HG03045 (cell line): ENCODE measurements at regions not wholly inside any gene's neighbourhood (a gene's known extent, or its start where the extent isn't known, plus 50 kb on each side); places are given as distances from the start of the nearest gene placed in this dataset.
"Not testable (repeated sequence)": the region's sequence is repeated elsewhere in the genome, so short reads cannot be mapped to it uniquely, and the experiment has no call there.

Source experiments
- ATAC-seq: cut with Tn5 transposase; IDR thresholded peaks from one replicate; pipeline ENCODE4 v1.9.1; 2021; ENCODE audit warnings: mild to moderate bottlenecking, moderate library complexity; ENCODE audit not compliant: unreplicated experiment

DNA sequence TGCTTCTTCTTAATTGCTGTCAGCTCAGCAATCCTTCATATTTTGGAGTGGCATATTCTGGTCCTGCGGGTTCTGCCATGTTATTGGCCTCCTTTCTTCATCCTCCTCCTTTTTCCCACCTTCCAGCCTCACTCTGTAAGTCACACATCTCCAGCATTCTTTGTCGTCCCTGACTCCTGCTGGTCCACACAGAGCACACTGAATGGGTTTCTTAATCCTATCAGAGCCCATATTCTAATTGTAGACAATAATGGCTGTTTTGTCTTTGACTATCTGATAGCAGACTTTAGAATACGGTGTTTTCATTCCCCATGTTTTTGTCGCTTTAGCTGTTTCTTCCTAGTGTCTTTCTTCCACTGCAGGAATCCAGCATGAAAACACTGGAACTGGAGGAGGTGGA is 389.6 kb downstream of the REEP3 start:
- no peak for ATAC-seq

- no peak for ATAC-seq
These were observed 394.0 kb downstream of the REEP3 start for GRCh38 chr10:63915240-63915639.

DNA sequence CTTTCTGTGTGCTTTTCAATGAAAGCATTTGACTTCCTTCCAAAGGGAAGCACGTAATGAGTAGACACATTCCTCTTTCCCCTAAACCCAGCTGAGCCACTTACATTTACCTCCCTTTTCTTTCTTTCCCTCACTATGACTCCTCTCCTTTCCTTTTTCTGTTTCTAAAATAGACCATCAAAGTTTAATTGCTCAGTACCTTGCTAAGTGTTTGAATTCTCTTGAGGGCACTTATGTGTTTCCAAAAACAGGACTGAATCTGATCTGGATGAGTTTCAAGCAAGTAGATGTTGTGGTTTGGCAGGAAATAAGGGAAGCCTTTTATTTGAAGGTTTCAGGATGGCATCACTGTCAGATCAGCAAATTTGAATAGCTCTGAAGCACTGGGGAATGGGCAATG is 396.2 kb downstream of the REEP3 start:
- ATAC-seq, result no peak

GRCh38 chr10:63919575-63920279 is 398.5 kb downstream of the REEP3 start:
- ATAC-seq, result no peak

GRCh38 chr10:63920926-63921325 is 399.7 kb downstream of the REEP3 start:
- ATAC-seq, result no peak

DNA sequence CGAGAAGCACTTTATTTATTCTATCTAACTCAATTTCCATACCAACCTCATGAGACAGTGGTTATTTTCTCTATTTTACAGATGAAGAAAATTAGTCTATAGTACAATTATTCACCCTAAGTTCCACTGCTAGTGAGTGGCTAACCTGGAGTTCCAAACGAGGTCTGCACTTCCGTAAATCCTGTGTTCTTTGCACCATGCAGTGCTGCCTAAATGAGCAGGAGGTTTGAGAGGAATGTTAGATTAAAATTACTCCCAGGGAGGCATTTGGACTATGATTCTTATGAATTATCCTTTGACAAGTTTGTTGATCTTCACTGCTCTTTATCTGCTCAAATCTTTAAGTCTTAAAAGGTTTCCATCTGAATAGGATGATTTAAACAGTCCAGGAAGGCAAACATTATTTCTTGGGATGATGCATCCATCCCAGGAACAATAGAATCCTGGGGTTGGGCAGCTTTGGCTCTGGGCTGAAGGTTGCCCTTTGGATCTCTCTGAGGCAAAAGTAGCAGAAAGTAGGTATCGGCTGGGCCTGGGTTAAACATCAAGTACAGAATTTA is 400.8 kb downstream of the REEP3 start:
- no peak for ATAC-seq

GRCh38 chr10:63922468-63923284 is 401.5 kb downstream of the REEP3 start:
- no peak for ATAC-seq

DNA sequence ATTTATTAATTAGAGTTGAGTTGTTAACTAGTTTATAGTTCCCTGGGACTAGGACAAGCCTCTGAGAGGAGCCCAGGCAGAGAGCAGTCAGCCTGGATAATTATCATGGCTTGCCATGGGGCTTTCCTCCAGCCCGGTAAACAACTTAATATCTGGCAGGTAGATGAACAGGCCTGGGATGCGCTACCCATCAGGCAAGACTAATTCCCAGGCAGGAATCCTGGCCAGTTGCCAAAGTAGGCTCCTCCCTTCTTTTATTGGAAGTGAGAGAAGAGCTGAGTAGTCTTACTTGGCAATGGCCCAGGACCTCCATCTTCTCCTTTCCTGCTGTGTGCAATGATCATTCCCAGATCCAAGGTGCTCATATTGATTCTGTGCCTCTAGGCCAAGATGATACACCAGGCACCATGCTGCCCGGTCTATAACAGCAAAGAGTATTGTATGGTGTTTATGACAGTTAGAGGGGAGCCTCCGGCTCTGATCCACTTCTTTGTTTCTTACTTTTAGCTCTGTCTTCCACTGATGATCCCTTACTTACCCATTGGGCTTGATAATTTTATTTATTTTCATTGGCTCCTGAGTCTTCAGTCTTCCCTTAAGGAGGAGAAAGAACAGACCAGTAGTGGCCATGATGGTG is 408.7 kb downstream of the REEP3 start:
- ATAC-seq, result no peak

DNA sequence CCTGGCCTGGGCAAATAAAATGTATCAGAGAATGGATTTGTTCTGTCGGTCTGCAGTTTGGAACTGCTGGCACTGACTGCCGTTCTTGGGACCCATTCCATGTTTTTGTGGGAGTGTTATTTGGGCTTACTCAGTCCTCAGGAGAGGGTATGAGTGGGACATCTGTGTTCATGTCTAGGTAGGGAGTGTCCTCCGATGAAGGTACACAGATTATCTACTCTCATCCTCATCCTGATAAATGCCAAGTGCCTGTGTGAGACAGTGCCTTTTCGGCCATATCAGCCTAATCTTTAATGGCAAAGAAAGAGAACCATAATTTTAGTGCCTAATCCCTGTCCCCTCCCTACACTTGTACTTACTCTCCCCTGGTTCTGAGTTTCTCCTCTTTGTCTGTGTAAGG is 409.4 kb downstream of the REEP3 start:
- ATAC-seq, result no peak

- ATAC-seq, result no peak
These were observed 414.5 kb downstream of the REEP3 start for GRCh38 chr10:63935705-63936104.

DNA sequence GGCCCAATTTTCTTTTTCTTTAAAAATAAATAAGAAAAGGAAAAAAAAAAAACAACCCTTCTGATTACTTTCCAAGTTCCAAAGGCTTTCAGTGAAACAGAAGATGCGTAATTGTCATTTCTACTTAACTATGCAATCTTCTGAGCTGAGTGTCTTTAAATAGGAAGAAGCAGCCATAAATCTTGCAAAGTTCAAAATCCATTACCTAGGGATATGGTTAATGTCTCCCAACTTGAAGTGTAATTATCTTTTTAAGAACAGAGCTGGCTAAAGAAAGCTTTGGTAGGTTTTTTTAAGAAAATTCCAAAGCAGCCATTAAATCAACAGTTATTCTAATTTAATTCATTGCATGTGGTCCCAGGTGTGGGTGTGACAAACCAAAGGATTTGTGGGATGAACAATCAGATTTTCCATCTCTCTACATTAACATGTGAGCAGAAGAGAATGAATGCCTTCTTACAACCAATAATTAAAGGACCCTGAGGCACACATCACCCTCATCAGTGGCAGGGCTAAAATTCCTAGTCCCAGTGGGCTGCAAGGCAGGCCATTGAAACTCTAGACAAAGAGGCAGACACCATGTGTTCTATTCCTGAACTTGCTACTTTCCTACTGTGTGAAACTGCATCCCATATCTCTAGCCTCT is 419.2 kb downstream of the REEP3 start:
- no peak for ATAC-seq

DNA sequence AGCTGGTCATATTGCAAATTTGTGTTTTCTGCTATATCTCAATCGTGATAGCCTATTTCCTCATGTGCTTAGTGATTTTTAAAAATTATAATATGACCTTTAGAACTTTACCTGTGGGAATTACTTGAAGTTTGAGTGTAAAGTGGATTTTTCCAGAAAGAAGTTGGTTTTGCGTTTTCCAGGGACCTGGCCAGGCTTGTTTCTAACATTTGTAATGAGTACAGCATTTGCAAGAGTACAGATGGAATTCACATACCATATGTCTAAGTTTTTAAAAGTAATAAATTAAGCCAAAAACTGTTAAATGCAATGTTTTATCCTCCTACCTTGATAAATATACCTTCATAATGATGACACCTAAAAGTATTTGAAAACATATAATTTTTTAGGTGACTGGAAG is 443.2 kb downstream of the REEP3 start:
- no peak for ATAC-seq

GRCh38 chr10:63965846-63966245 is 444.6 kb downstream of the REEP3 start:
- ATAC-seq, result no peak

DNA sequence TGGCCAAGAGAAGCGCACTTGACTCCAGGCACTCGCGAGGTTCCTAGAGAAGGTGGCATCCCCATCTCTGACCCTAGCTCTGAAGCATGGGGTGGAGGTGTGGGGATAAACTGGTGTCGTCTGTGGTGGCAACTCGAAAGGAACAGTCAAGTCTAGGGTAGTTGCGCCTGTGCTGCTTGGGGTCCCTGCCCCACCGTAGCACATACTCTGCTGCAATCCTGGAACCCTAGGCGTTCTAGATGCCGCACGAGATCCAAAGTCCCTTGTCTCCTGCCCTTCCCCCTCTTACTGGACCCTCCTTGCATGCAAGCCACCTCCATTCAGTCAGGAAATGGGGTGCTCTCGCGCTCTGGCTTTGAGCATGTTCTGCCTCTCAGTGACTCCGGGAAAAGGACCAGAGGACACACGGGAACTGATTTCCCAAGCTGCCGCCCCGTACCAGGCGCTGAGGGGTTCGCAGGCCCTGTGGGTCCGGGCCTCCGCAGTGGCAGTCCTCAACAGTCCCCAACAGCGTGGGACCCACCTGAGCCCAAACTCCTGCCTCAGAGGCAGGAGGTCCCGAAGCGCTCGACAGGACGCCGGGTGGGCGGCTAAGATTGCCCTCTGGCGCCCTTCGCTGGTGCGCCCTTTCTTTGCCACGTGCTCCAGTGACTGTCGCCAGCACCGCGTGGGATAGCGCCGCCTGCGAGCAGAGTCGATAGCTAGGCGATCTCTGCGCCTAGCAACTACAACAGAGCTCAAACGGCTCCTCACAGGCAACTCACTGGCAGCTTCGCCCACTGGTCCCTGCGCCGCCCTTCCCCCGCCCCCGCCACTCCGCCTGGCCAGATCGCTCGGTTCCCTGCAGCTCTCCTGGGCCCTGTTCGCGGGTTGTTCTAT is 452.0 kb downstream of the REEP3 start:
- ATAC-seq, result no peak

- peak; percentile 88 for ATAC-seq
These were observed 455.3 kb downstream of the REEP3 start for GRCh38 chr10:63976538-63976937.

DNA sequence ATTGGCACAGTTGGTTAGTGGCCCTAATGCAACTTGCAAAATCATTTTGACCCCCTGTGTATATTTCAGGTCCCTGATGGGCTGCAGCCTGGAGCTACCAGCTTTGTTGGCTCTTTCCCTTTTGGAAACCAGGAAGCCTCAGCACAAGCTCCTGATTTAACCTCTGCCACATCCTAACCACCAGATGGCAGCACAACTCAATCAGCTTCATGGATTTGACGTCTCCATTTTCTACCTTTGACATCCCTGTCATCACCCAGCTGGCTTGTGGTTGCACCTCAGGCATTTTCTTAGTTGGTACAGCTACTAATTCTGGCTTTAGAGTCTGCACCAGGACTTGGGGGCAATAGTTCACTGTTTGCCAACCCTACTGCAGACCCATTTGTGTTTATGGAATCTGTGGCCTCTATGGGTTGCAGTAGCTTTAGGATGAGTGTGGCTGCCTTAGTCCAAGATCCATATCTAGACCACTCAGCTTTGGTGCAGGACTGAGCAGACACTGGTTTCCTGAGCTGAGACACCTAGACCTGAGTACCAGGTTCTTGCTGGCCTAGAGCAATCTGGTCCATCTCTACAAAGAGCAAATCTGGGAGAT is 456.2 kb downstream of the REEP3 start:
- ATAC-seq, result no peak

- not testable (repeated sequence) for ATAC-seq
These were observed 459.7 kb downstream of the REEP3 start for GRCh38 chr10:63980870-63981269.

GRCh38 chr10:63984061-63984460 is 462.9 kb downstream of the REEP3 start:
- ATAC-seq, result not testable (repeated sequence)

GRCh38 chr10:63986536-63986935 is 465.3 kb downstream of the REEP3 start:
- no peak for ATAC-seq

- no peak for ATAC-seq
These were observed 466.0 kb downstream of the REEP3 start for GRCh38 chr10:63987212-63987611.
